ENCODE measurements at regions not wholly inside any gene's neighbourhood (a gene's known extent, or its start where the extent isn't known, plus 50 kb on each side); places are given as distances from the start of the nearest gene placed in this dataset.

DNA sequence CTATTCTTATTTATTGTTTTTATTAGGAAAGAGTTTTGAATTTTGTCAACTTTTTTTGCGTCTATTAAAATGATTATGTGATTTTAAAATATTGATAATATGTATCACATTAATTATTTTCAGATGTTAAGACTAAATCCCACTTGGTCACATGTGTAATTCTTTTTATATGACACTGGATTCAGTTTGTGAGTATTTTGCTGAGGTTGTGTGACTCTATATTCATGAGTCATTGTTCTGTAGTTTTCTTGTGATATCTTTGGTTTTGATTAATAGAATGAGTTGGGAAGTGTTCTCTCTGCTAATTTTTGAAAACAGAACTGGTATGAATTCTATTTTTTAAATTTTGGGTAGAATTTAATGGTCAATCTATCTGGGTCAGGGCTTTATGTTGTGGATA lies 317.9 kb downstream of the ETS1 start:
- H3K36me3 ChIP-seq (replicated peaks; ENCODE audit: low read depth, low read length) = no peaks in the 10 kb centered on the region
- H3K4me1 ChIP-seq (ENCODE audit: low read length) = no peaks in the 10 kb centered on the region
- no peak overlapping the region for H2AFZ ChIP-seq (ENCODE audit: low read depth, low read length)
- no peaks in the 10 kb centered on the region for H3K79me2 ChIP-seq (ENCODE audit: low read length)
- no peaks in the 10 kb centered on the region for H3K9me3 ChIP-seq (ENCODE audit: insufficient read depth, low read length)
- H3K9ac ChIP-seq (ENCODE audit: low read length) = no peak overlapping the region
- no peak overlapping the region for H3K4me2 ChIP-seq (ENCODE audit: low read length)
- no peak overlapping the region for H3K4me3 ChIP-seq (ENCODE audit: low read length)
- no peak overlapping the region for H3K27ac ChIP-seq (ENCODE audit: low read length)
- H3K27me3 ChIP-seq (ENCODE audit: low read depth, low read length) = no peaks in the 10 kb centered on the region; the same call in none of the 2 replicates
- TF ChIP-seq EZH2phosphoT487 (IDR thresholded peaks at IDR 0.05; ENCODE audit: low read depth) = no peak
- TF ChIP-seq, protein P1, sequence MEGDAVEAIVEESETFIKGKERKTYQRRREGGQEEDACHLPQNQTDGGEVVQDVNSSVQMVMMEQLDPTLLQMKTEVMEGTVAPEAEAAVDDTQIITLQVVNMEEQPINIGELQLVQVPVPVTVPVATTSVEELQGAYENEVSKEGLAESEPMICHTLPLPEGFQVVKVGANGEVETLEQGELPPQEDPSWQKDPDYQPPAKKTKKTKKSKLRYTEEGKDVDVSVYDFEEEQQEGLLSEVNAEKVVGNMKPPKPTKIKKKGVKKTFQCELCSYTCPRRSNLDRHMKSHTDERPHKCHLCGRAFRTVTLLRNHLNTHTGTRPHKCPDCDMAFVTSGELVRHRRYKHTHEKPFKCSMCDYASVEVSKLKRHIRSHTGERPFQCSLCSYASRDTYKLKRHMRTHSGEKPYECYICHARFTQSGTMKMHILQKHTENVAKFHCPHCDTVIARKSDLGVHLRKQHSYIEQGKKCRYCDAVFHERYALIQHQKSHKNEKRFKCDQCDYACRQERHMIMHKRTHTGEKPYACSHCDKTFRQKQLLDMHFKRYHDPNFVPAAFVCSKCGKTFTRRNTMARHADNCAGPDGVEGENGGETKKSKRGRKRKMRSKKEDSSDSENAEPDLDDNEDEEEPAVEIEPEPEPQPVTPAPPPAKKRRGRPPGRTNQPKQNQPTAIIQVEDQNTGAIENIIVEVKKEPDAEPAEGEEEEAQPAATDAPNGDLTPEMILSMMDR (IDR thresholded peaks at IDR 0.05; ENCODE audit: low read depth, low read length) = no peak
- H4K20me1 ChIP-seq (ENCODE audit: insufficient read depth, low read length) = no peaks in the 10 kb centered on the region

DNA sequence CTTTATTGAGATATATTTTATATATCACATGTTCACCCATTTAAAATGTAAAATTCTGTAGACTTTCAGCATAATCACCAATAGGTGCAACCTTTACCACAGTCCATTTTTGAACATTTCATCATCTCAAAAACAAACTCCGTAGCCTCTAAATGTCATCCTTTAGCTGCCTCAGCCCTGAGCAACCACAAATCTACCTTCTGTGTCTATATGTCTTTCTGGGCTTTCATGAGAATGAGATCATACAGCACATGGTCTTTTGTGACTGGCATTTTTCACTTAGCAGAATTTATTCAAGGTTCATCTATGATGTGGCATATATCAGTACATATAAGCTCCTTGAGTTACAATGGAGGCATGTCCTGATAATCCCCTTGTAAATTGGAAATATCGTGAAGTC lies 320.5 kb downstream of the ETS1 start:
- Histone ChIP-seq H3K4me2 (ENCODE audit: low read length) (no peak overlapping the region), H3K9me3 (ENCODE audit: insufficient read depth, low read length) (no peaks in the 10 kb centered on the region), H3K27ac (ENCODE audit: low read length) (no peak overlapping the region), H3K4me3 (ENCODE audit: low read length) (no peak overlapping the region), H4K20me1 (ENCODE audit: insufficient read depth, low read length) (no peaks in the 10 kb centered on the region), H3K79me2 (ENCODE audit: low read length) (no peaks in the 10 kb centered on the region), H3K4me1 (ENCODE audit: low read length) (no peaks in the 10 kb centered on the region), H3K9ac (ENCODE audit: low read length) (no peak overlapping the region), H2AFZ (ENCODE audit: low read depth, low read length) (no peak overlapping the region), H3K36me3 (replicated peaks; ENCODE audit: low read depth, low read length) (no peaks in the 10 kb centered on the region), H3K27me3 (ENCODE audit: low read depth, low read length) (peaks cover 6% of the 10 kb centered on the region)
- no peak for TF ChIP-seq EZH2phosphoT487 (IDR thresholded peaks at IDR 0.05; ENCODE audit: low read depth)
- TF ChIP-seq, protein P1 (IDR thresholded peaks at IDR 0.05; ENCODE audit: low read depth, low read length) = no peak

DNA sequence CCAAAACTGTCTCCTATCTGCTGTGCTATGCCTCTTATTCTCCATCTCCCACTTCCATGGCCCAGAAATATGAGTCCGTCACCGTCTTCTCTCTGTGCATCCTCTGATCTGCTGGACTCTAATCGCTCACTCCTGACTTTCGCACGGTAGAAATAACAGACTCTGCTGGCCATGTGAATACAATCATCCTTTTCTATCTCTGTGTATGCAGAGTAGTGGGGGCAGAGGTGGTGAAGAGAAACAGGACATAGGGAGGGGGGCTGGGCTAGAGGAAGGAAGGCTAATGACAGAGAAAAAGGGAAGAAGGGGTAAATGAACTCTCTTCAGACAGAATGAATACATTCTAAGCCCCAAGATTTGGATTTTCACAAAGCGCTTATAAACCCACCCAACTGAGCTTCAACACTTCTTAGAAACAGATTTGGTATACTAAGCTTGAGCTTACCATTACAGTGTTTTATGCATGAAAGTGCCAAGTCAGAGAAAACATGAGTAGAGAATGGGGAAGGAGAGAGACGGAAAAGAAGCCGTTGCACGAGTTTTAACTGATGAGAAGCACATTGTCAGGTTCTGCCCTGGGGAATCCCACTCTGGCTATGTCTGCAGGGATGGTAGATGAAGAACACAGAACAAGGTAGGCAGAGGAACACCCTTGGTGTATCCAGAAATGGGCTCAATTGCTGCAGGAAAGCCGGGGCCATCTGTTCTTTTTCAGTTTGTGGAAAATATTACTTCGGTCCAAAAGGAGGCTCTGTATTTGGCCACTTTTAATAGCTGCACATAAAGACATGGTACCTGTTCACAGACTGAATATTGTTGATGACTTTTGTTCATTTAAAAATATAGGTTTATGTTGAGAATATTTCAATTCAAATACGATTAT lies 324.7 kb downstream of the ETS1 start:
- Histone ChIP-seq H3K4me1 (ENCODE audit: low read length) (no peaks in the 10 kb centered on the region), H3K9ac (ENCODE audit: low read length) (no peak overlapping the region), H3K4me3 (ENCODE audit: low read length) (no peak overlapping the region), H3K9me3 (ENCODE audit: insufficient read depth, low read length) (no peaks in the 10 kb centered on the region), H3K79me2 (ENCODE audit: low read length) (no peaks in the 10 kb centered on the region), H2AFZ (ENCODE audit: low read depth, low read length) (no peak overlapping the region), H3K27ac (ENCODE audit: low read length) (no peak overlapping the region), H4K20me1 (ENCODE audit: insufficient read depth, low read length) (no peaks in the 10 kb centered on the region), H3K36me3 (replicated peaks; ENCODE audit: low read depth, low read length) (no peaks in the 10 kb centered on the region), H3K27me3 (ENCODE audit: low read depth, low read length) (peaks cover 6% of the 10 kb centered on the region), H3K4me2 (ENCODE audit: low read length) (no peak overlapping the region)
- TF ChIP-seq EZH2phosphoT487 (IDR thresholded peaks at IDR 0.05; ENCODE audit: low read depth) = no peak
- TF ChIP-seq, protein P1 (IDR thresholded peaks at IDR 0.05; ENCODE audit: low read depth, low read length) = no peak

DNA sequence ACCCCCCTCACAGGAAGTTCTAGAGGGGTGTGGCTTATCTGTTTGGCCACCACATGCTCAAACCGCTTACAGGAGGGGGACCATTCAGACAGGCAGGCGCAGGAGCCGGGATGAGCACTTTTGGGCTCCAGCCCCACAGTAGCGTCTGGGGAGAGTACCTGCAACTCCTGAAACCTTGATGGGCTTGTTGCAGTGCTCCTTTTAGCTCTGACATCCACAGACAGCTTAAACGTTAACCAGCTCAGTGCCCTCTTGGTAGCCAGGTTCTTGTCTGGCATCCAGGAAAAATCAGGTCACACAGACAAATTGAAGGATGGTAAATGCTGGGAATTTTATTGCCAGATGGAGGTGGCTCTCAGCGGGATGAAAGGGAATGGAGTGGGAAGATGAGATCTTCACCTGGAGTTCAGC lies 326.3 kb downstream of the ETS1 start:
- Histone ChIP-seq H3K27ac (ENCODE audit: low read length) (no peak overlapping the region), H2AFZ (ENCODE audit: low read depth, low read length) (no peak overlapping the region), H3K4me1 (ENCODE audit: low read length) (no peaks in the 10 kb centered on the region), H3K9me3 (ENCODE audit: insufficient read depth, low read length) (no peaks in the 10 kb centered on the region), H3K9ac (ENCODE audit: low read length) (no peak overlapping the region), H3K79me2 (ENCODE audit: low read length) (no peaks in the 10 kb centered on the region), H3K4me2 (ENCODE audit: low read length) (no peak overlapping the region), H3K4me3 (ENCODE audit: low read length) (no peak overlapping the region), H3K27me3 (ENCODE audit: low read depth, low read length) (peaks cover 6% of the 10 kb centered on the region), H3K36me3 (replicated peaks; ENCODE audit: low read depth, low read length) (no peaks in the 10 kb centered on the region), H4K20me1 (ENCODE audit: insufficient read depth, low read length) (no peaks in the 10 kb centered on the region)
- no peak for TF ChIP-seq EZH2phosphoT487 (IDR thresholded peaks at IDR 0.05; ENCODE audit: low read depth)
- TF ChIP-seq, protein P1 (IDR thresholded peaks at IDR 0.05; ENCODE audit: low read depth, low read length) = no peak

Measured in OCI-LY3 (cell line).